Right ventricle myocardium superior (tissue), 1 donor: ENCODE measurements at regions not wholly inside any gene's neighbourhood (a gene's known extent, or its start where the extent isn't known, plus 50 kb on each side); places are given as distances from the start of the nearest gene placed in this dataset.
"Not testable (repeated sequence)": the region's sequence is repeated elsewhere in the genome, so short reads cannot be mapped to it uniquely, and the experiment has no call there.

Experiments used
- ATAC-seq: fragments of 200-7000 bp; cut with Tn5 transposase; one replicate; pipeline ENCODE4 v1.9.1; 2020; ENCODE audit warnings: mild to moderate bottlenecking; ENCODE audit not compliant: poor library complexity
- DNase-seq: peaks from one replicate; pipeline ENCODE4 v3.0.0-alpha.2; 2020
- intact Hi-C: fragments of 100-400 bp; cut with DNase I; formaldehyde crosslinking; loops from one replicate; pipeline ENCODE4 v1.11.2; 2022
- donor health status: DM: no; HTN: yes; CAD: no; lungs with severe emphysema.

DNA sequence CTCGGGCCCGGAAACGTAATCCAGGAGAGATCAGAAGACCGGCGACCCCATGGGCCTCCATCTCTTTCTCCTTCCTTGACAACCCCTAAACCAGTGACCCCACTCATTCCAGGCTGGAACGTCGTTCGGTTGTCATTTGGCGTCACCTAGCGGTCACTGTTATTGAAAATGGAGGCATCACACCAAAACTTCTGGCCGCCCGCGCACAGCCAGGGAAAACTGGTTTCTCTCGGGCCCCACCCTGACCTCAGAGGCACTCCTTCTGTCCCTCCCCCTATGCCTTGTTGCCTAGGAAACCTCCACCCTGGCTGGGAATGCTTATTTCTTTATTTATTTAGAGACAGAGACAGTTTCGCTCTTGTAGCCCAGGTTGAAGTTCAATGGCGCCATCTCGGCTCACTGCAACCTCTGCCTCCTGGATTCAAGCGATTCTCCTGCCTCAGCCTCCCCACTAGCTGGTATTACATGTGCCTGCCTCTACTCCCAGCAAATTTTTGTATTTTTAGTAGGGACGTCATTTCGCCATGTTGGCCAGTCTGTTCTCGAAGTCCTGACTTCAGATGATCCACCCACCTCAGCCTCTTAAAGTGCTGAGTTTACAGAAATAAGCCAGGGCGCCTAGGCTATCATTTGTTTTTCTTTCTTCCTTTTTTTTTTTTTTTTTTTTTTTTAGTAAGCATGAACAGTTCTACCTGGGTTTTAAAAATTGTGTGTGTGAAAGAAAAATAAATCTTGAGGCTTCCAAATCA lies 2144.1 kb upstream of the TPTE start:
- intact Hi-C loops: not testable (repeated sequence)
- peak; percentile 75 for ATAC-seq

DNA sequence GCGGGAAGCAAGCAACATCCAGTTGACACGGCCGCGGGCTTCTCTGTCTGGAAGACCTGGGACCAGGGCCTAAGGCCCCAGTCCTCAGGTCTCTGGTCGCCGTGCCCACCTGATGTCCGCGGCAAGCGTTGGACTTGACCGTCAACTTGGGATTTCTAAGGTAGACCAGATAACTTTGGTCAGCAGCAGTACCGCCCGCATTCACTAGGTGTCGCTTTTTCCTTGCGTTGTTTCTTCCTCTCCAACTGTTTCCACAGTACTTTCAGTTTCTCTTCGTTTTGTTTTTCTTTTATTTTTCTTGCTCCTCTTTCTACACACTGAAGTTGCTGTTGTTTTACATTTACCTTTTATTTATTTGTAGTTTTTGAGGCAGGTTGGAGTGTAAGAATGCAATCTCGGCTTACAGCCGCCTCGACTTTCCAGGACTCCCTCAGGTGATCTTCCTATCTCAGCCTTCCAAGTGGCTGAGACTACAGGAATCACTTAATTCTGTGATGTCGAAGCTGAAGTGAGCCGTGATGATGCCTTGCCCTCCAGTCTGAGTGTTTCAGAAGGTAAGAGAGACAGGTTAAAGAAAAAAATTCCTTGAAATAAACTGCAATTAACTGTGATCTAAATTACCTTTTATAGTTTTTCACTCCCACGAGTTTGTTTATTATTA lies 2140.8 kb upstream of the TPTE start:
- intact Hi-C loops, DNase-seq: not testable (repeated sequence)
- peak; percentile 83 for ATAC-seq

More for the DNA sequence above, 2144.1 kb upstream of the TPTE start:
- not testable (repeated sequence) for DNase-seq

- peak; percentile 100 for ATAC-seq
- intact Hi-C loops, DNase-seq: not testable (repeated sequence)
Observed at GRCh38 chr21:8388169-8388939, 2133.0 kb upstream of the TPTE start.

GRCh38 chr21:8388940-8389238 lies 2132.5 kb upstream of the TPTE start:
- DNase-seq, intact Hi-C loops, ATAC-seq: not testable (repeated sequence)

DNA sequence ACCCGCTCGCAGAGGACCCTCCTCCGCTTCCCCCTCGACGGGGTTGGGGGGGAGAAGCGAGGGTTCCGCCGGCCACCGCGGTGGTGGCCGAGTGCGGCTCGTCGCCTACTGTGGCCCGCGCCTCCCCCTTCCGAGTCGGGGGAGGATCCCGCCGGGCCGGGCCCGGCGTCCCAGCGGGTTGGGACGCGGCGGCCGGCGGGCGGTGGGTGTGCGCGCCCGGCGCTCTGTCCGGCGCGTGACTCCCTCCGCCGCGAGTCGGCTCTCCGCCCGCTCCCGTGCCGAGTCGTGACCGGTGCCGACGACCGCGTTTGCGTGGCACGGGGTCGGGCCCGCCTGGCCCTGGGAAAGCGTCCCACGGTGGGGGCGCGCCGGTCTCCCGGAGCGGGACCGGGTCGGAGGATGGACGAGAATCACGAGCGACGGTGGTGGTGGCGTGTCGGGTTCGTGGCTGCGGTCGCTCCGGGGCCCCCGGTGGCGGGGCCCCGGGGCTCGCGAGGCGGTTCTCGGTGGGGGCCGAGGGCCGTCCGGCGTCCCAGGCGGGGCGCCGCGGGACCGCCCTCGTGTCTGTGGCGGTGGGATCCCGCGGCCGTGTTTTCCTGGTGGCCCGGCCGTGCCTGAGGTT lies 2130.7 kb upstream of the TPTE start:
- intact Hi-C loops, DNase-seq, ATAC-seq: not testable (repeated sequence)

- ATAC-seq, DNase-seq, intact Hi-C loops: not testable (repeated sequence)
Observed at GRCh38 chr21:8394380-8394779, 2127.0 kb upstream of the TPTE start.

- ATAC-seq, DNase-seq, intact Hi-C loops: not testable (repeated sequence)
Observed at GRCh38 chr21:8395992-8396391, 2125.4 kb upstream of the TPTE start.

DNA sequence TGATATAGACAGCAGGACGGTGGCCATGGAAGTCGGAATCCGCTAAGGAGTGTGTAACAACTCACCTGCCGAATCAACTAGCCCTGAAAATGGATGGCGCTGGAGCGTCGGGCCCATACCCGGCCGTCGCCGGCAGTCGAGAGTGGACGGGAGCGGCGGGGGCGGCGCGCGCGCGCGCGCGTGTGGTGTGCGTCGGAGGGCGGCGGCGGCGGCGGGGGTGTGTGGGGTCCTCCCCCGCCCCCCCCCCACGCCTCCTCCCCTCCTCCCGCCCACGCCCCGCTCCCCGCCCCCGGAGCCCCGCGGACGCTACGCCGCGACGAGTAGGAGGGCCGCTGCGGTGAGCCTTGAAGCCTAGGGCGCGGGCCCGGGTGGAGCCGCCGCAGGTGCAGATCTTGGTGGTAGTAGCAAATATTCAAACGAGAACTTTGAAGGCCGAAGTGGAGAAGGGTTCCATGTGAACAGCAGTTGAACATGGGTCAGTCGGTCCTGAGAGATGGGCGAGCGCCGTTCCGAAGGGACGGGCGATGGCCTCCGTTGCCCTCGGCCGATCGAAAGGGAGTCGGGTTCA lies 2122.4 kb upstream of the TPTE start:
- ATAC-seq, intact Hi-C loops, DNase-seq: not testable (repeated sequence)

DNA sequence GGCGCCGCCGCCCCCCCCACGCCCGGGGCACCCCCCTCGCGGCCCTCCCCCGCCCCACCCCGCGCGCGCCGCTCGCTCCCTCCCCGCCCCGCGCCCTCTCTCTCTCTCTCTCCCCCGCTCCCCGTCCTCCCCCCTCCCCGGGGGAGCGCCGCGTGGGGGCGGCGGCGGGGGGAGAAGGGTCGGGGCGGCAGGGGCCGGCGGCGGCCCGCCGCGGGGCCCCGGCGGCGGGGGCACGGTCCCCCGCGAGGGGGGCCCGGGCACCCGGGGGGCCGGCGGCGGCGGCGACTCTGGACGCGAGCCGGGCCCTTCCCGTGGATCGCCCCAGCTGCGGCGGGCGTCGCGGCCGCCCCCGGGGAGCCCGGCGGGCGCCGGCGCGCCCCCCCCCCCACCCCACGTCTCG lies 2121.5 kb upstream of the TPTE start:
- DNase-seq, ATAC-seq, intact Hi-C loops: not testable (repeated sequence)

DNA sequence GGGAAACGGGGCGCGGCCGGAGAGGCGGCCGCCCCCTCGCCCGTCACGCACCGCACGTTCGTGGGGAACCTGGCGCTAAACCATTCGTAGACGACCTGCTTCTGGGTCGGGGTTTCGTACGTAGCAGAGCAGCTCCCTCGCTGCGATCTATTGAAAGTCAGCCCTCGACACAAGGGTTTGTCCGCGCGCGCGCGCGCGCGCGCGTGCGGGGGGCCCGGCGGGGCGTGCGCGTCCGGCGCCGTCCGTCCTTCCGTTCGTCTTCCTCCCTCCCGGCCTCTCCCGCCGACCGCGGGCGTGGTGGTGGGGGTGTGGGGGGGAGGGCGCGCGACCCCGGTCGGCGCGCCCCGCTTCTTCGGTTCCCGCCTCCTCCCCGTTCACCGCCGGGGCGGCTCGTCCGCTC lies 2119.6 kb upstream of the TPTE start:
- DNase-seq, ATAC-seq, intact Hi-C loops: not testable (repeated sequence)

- intact Hi-C loops, DNase-seq, ATAC-seq: not testable (repeated sequence)
Observed at GRCh38 chr21:8406331-8406730, 2115.1 kb upstream of the TPTE start.

- intact Hi-C loops, DNase-seq: not testable (repeated sequence)
- peak; percentile 27 for ATAC-seq
Observed at GRCh38 chr21:8411139-8411671, 2110.2 kb upstream of the TPTE start.

DNA sequence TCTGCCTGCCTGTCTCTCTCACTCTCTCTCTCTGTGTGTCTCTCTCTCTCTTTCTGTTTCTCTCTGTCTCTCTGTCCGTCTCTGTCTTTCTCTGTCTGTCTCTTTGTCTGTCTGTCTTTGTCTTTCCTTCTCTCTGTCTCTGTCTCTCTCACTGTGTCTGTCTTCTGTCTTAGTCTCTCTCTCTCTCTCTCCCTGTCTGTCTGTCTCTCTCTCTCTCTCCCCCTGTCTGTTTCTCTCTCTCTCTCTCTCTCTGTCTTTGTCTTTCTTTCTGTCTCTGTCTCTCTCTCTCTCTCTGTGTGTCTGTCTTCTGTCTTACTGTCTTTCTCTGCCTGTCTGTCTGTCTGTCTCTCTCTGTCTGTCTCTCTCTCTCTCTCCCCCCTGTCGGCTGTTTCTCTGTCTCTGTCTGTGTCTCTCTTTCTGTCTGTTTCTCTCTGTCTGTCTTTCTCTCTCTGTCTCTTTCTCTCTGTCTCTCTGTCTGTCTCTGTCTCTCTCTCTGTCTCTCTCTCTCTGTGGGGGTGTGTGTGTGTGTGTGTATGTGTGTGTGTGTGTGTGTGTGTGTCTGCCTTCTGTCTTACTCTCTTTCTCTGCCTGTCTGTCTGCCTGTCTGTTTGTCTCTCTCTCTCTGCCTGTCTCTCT lies 2101.3 kb upstream of the TPTE start:
- intact Hi-C loops, DNase-seq: not testable (repeated sequence)
- ATAC-seq: peak; percentile 97

GRCh38 chr21:8427790-8428667 lies 2093.4 kb upstream of the TPTE start:
- DNase-seq, intact Hi-C loops: not testable (repeated sequence)
- ATAC-seq: peak; percentile 71

GRCh38 chr21:8428668-8429456 lies 2092.5 kb upstream of the TPTE start:
- intact Hi-C loops, DNase-seq: not testable (repeated sequence)
- peak; percentile 84 for ATAC-seq

DNA sequence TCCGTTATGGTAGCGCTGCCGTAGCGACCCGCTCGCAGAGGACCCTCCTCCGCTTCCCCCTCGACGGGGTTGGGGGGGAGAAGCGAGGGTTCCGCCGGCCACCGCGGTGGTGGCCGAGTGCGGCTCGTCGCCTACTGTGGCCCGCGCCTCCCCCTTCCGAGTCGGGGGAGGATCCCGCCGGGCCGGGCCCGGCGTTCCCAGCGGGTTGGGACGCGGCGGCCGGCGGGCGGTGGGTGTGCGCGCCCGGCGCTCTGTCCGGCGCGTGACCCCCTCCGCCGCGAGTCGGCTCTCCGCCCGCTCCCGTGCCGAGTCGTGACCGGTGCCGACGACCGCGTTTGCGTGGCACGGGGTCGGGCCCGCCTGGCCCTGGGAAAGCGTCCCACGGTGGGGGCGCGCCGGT lies 2086.7 kb upstream of the TPTE start:
- intact Hi-C loops, DNase-seq, ATAC-seq: not testable (repeated sequence)
